ENCODE measurements at regions not wholly inside any gene's neighbourhood (a gene's known extent, or its start where the extent isn't known, plus 50 kb on each side); places are given as distances from the start of the nearest gene placed in this dataset.

- peak; percentile 63 for DNase-seq
- Mint-ChIP-seq H3K27ac (ENCODE audit: unreplicated experiment) (no peak overlapping the region), H3K36me3 (ENCODE audit: insufficient read depth, unreplicated experiment) (no peaks in the 10 kb centered on the region), H3K4me1 (ENCODE audit: low read depth, unreplicated experiment) (no peaks in the 10 kb centered on the region), H3K9me3 (ENCODE audit: low read depth, unreplicated experiment) (no peaks in the 10 kb centered on the region), H3K27me3 (ENCODE audit: unreplicated experiment) (peaks cover 44% of the 10 kb centered on the region), H3K4me3 (ENCODE audit: low read depth, unreplicated experiment) (no peak overlapping the region)
- CTCF ChIA-PET: interaction anchor here (2.6 kb wide), 1 partner anchor 200 kb away, joined by 7 read pairs; no protein-coding TSS in a partner anchor
- TF ChIP-seq CTCF (IDR thresholded peaks at IDR 0.05; ENCODE audit: unreplicated experiment): peak; percentile 40
- no TSS peak for BruUV-seq (replicated peaks)
- intact Hi-C loops (cut with micrococcal nuclease; ENCODE audit: unreplicated experiment): loop anchor here (2.0 kb wide), 1 partner anchor 199 kb away; no protein-coding TSS in a partner anchor
These were observed 112.5 kb upstream of the SLC7A1 start for GRCh38 chr13:29707876-29708543.

GRCh38 chr13:29706923-29707322, 111.4 kb upstream of the SLC7A1 start:
- Mint-ChIP-seq H3K36me3 (ENCODE audit: insufficient read depth, unreplicated experiment) (no peaks in the 10 kb centered on the region), H3K9me3 (ENCODE audit: low read depth, unreplicated experiment) (no peaks in the 10 kb centered on the region), H3K27ac (ENCODE audit: unreplicated experiment) (no peak overlapping the region), H3K4me1 (ENCODE audit: low read depth, unreplicated experiment) (no peaks in the 10 kb centered on the region), H3K27me3 (ENCODE audit: unreplicated experiment) (peaks cover 48% of the 10 kb centered on the region), H3K4me3 (ENCODE audit: low read depth, unreplicated experiment) (no peak overlapping the region)
- DNase-seq: no peak
- BruUV-seq (replicated peaks): no TSS peak
- TF ChIP-seq CTCF (IDR thresholded peaks at IDR 0.05; ENCODE audit: unreplicated experiment): no peak
- intact Hi-C loops (cut with micrococcal nuclease; ENCODE audit: unreplicated experiment): no loop called here
- CTCF ChIA-PET: interaction anchor here (2.6 kb wide), 1 partner anchor 199 kb away, joined by 7 read pairs; no protein-coding TSS in a partner anchor

- Mint-ChIP-seq H3K4me1 (ENCODE audit: low read depth, unreplicated experiment) (no peaks in the 10 kb centered on the region), H3K9me3 (ENCODE audit: low read depth, unreplicated experiment) (no peaks in the 10 kb centered on the region), H3K27me3 (ENCODE audit: unreplicated experiment) (peaks cover 27% of the 10 kb centered on the region), H3K4me3 (ENCODE audit: low read depth, unreplicated experiment) (no peak overlapping the region), H3K27ac (ENCODE audit: unreplicated experiment) (no peak overlapping the region), H3K36me3 (ENCODE audit: insufficient read depth, unreplicated experiment) (no peaks in the 10 kb centered on the region)
- BruUV-seq (replicated peaks): no TSS peak
- no peak for DNase-seq
- intact Hi-C loops (cut with micrococcal nuclease; ENCODE audit: unreplicated experiment): no loop called here
- CTCF ChIA-PET: interaction anchor here (0.6 to 0.7 kb wide), 2 partner anchors 11 to 128 kb away, joined by 4 to 5 read pairs; no protein-coding TSS in a partner anchor
- TF ChIP-seq CTCF (IDR thresholded peaks at IDR 0.05; ENCODE audit: unreplicated experiment): no peak
These were observed 109.2 kb upstream of the SLC7A1 start for GRCh38 chr13:29704648-29705047.

GRCh38 chr13:29703421-29703820, 107.9 kb upstream of the SLC7A1 start:
- Mint-ChIP-seq H3K27me3 (ENCODE audit: unreplicated experiment) (peaks cover 17% of the 10 kb centered on the region), H3K4me1 (ENCODE audit: low read depth, unreplicated experiment) (no peaks in the 10 kb centered on the region), H3K4me3 (ENCODE audit: low read depth, unreplicated experiment) (no peak overlapping the region), H3K27ac (ENCODE audit: unreplicated experiment) (no peak overlapping the region), H3K36me3 (ENCODE audit: insufficient read depth, unreplicated experiment) (no peaks in the 10 kb centered on the region), H3K9me3 (ENCODE audit: low read depth, unreplicated experiment) (no peaks in the 10 kb centered on the region)
- DNase-seq: no peak
- no peak for TF ChIP-seq CTCF (IDR thresholded peaks at IDR 0.05; ENCODE audit: unreplicated experiment)
- CTCF ChIA-PET: interaction anchor here (0.5 kb wide), 1 partner anchor 409 kb away, joined by 3 read pairs; no protein-coding TSS in a partner anchor
- intact Hi-C loops (cut with micrococcal nuclease; ENCODE audit: unreplicated experiment): no loop called here
- BruUV-seq (replicated peaks): no TSS peak
